SK-N-SH (cell line): ENCODE measurements at regions not wholly inside any gene's neighbourhood (a gene's known extent, or its start where the extent isn't known, plus 50 kb on each side); places are given as distances from the start of the nearest gene placed in this dataset.

ENCODE experiments used
- CTCF ChIA-PET: fragments of 300-600, 350-600 bp; formaldehyde crosslinking; extraction: SDS; loops from one replicate; lab custom pipeline; 2021; lab: Yijun Ruan, JAX
- POLR2A ChIA-PET: fragments of 350-600 bp; sonication (Branson Sonifier 250); formaldehyde crosslinking; extraction: SDS; loops from one replicate; lab custom pipeline; 2020; ENCODE audit warnings: antibody characterized with exemption, inconsistent platforms; lab: Yijun Ruan, JAX
- DNase-seq: peaks from one replicate; pipeline ENCODE4 v3.0.0; 2012
- H2AFZ ChIP-seq: fragments of 200-600 bp; sonication (generic); 2 replicates; pipeline ENCODE4 v1.8.1; 2016; ENCODE audit warnings: antibody characterized with exemption, mild to moderate bottlenecking, low read depth
- H3F3A ChIP-seq: fragments of 200-600 bp; sonication (generic); replicated peaks from 2 replicates; pipeline ENCODE3; 2016; ENCODE audit warnings: antibody characterized with exemption, mild to moderate bottlenecking; ENCODE audit not compliant: insufficient read depth
- H3K27ac ChIP-seq, 2 experiments: fragments of 200-500 bp in 1 of 2; fragments of 200-600 bp in 1 of 2; sonication (Bioruptor generic) in 1 of 2; sonication (generic), shearing (Covaris generic) in 1 of 2; 2 replicates each; pipeline versions ENCODE4 v1.5.1 to v1.6.1; 2014 to 2016; ENCODE audit warnings: low read depth in 2 of 2, inconsistent platforms in 1 of 2, low read length in 1 of 2, mild to moderate bottlenecking in 1 of 2, mixed read lengths in 1 of 2
- H3K27me3 ChIP-seq: fragments of 200-600 bp; sonication (generic), shearing (Covaris generic); 2 replicates; pipeline ENCODE4 v1.6.1; 2016; ENCODE audit warnings: mixed run types; ENCODE audit not compliant: insufficient read depth
- H3K36me3 ChIP-seq, 2 experiments: fragments of 200-500 bp in 1 of 2; fragments of 200-600 bp in 1 of 2; sonication (Bioruptor generic) in 1 of 2; sonication (generic) in 1 of 2; replicated peaks in 1 of 2; 2 replicates each; pipeline versions ENCODE3 to v1.5.1; 2014 to 2016; ENCODE audit warnings: low read length in 1 of 2, mild to moderate bottlenecking in 1 of 2; ENCODE audit not compliant: insufficient read depth in 2 of 2, control insufficient read depth in 1 of 2
- H3K4me1 ChIP-seq, 2 experiments: fragments of 200-500 bp in 1 of 2; fragments of 200-600 bp in 1 of 2; sonication (Bioruptor generic) in 1 of 2; sonication (generic), shearing (Covaris generic) in 1 of 2; 2 replicates each; pipeline versions ENCODE4 v1.5.1 to v1.6.1; 2014 to 2016; ENCODE audit warnings: low read depth in 1 of 2, low read length in 1 of 2, mixed run types in 1 of 2; ENCODE audit not compliant: insufficient read depth in 2 of 2, control insufficient read depth in 1 of 2
- H3K4me2 ChIP-seq: fragments of 200-600 bp; sonication (generic), shearing (Covaris generic); 2 replicates; pipeline ENCODE4 v1.6.1; 2017; ENCODE audit warnings: mixed run types
- H3K4me3 ChIP-seq, 2 experiments: fragments of 200-500 bp in 1 of 2; fragments of 200-600 bp in 1 of 2; sonication (Bioruptor generic) in 1 of 2; sonication (generic), shearing (Covaris generic) in 1 of 2; 2 replicates each; pipeline versions ENCODE4 v1.5.1 to v1.8.1; 2014 to 2016; ENCODE audit warnings: low read depth in 2 of 2, inconsistent platforms in 1 of 2, low read length in 1 of 2, mild to moderate bottlenecking in 1 of 2, mixed read lengths in 1 of 2, moderate library complexity in 1 of 2
- H3K79me2 ChIP-seq: fragments of 200-600 bp; sonication (generic); 2 replicates; pipeline ENCODE4 v1.8.1; 2017; ENCODE audit warnings: mild to moderate bottlenecking; ENCODE audit not compliant: insufficient read depth
- H3K9ac ChIP-seq: fragments of 200-600 bp; sonication (generic); 2 replicates; pipeline ENCODE4 v1.6.1; 2017; ENCODE audit warnings: mixed run types
- H3K9me2 ChIP-seq: fragments of 200-600 bp; sonication (generic); 2 replicates; pipeline ENCODE4 v1.6.1; 2017; ENCODE audit warnings: mixed run types
- H3K9me3 ChIP-seq: fragments of 200-600 bp; sonication (generic); 2 replicates; pipeline ENCODE4 v1.6.1; 2017; ENCODE audit warnings: mixed run types, mild to moderate bottlenecking, moderate library complexity
- H4K20me1 ChIP-seq: fragments of 200-600 bp; sonication (generic); 2 replicates; pipeline ENCODE4 v1.6.1; 2017; ENCODE audit warnings: mild to moderate bottlenecking, mixed run types; ENCODE audit not compliant: insufficient read depth
- ELF1 ChIP-seq: IDR thresholded peaks from 2 replicates; pipeline ENCODE4 v1.4.0; 2012
- GABPA ChIP-seq: IDR thresholded peaks from 2 replicates; pipeline ENCODE4 v1.4.0; 2012; ENCODE audit warnings: low read depth, mild to moderate bottlenecking
- GATA2 ChIP-seq: sonication (generic); formaldehyde crosslinking; IDR thresholded peaks from 2 replicates; pipeline ENCODE4 v1.5.0; 2020; ENCODE audit warnings: mild to moderate bottlenecking, missing genetic modification reagents
- JUND ChIP-seq: IDR thresholded peaks from 2 replicates; pipeline ENCODE4 v1.4.0; 2012
- RCOR1 ChIP-seq: fragments of 150-350 bp; IDR thresholded peaks from 2 replicates; pipeline ENCODE4 v1.6.1; 2017; ENCODE audit warnings: antibody characterized with exemption, low read length
- REST ChIP-seq: IDR thresholded peaks from 2 replicates; pipeline ENCODE4 v1.6.1; 2012; ENCODE audit warnings: mild to moderate bottlenecking, low read depth, low read length, moderate library complexity
- RXRA ChIP-seq: IDR thresholded peaks from 2 replicates; pipeline ENCODE4 v1.4.0; 2012; ENCODE audit warnings: low read depth, mild to moderate bottlenecking, borderline replicate concordance
- SIN3A ChIP-seq: IDR thresholded peaks from 2 replicates; pipeline ENCODE4 v1.6.1; 2012; ENCODE audit warnings: low read depth, mild to moderate bottlenecking, low read length, moderate library complexity, borderline replicate concordance
- SMC3 ChIP-seq: IDR thresholded peaks from 2 replicates; pipeline ENCODE4 v1.6.1; 2012; ENCODE audit warnings: low read depth, low read length, improper control_type of control experiment
- YY1 ChIP-seq: IDR thresholded peaks from 2 replicates; pipeline ENCODE4 v1.4.0; 2012; ENCODE audit warnings: low read depth, mild to moderate bottlenecking
- WGBS: methylation state at CpG from one replicate; pipeline ENCODE4 v1.1.6; 2017; ENCODE audit warnings: low lambda C conversion rate; 5-methylcytosine and 5-hydroxymethylcytosine counted together
- TF ChIP-seq, protein P1 (sequence below): IDR thresholded peaks from 2 replicates; pipeline ENCODE4 v1.4.0; 2012; ENCODE audit warnings: low read depth, borderline replicate concordance

DNA sequence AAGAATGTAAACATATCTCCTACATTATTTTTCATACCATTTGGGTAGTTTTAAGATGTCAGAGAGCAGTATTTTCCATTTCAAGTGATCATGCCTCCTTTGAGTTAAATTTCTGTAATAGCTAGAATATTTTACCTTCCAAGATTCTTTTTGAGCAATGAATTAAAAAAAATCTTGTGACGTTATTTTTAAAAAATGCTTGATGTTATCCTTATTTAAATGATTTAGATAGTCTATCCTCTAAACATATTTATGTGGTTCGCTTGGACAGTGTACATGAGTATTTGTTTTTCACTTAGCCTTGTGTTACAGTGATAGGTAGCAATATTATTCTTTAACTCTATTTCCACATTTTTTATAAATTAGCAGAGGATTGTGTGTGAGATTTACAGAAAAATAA is 639.2 kb upstream of the CDH2 start:
- Histone ChIP-seq H4K20me1 (no peaks in the 10 kb centered on the region), H3K27ac (no peak overlapping the region; a peak in 1 of 4 replicates), H3K4me3 (no peak overlapping the region), H3K4me1 (no peaks in the 10 kb centered on the region; a peak in 1 of 4 replicates), H3K79me2 (no peaks in the 10 kb centered on the region), H3K9ac (no peak overlapping the region), H3K4me2 (no peak overlapping the region), H2AFZ (no peak overlapping the region), H3K36me3 (no peaks in the 10 kb centered on the region), H3F3A (no peaks in the 10 kb centered on the region), H3K9me3 (no peaks in the 10 kb centered on the region), H3K27me3 (no peaks in the 10 kb centered on the region), H3K9me2 (no peaks in the 10 kb centered on the region)
- ChIA-PET POLR2A (no interaction called here), CTCF (interaction anchor here (2.2 kb wide), 1 partner anchor 11 kb away, joined by 7 read pairs; no protein-coding TSS in a partner anchor)
- 72% methylated on average over 2 of the region's 2 CpGs for WGBS
- no peak for DNase-seq
- TF ChIP-seq GABPA (no peak), SMC3 (no peak), RCOR1 (no peak), JUND (no peak)
- TF ChIP-seq, all 33 proteins: peak for 0

- no peaks in the 10 kb centered on the region for H3K79me2 ChIP-seq
- no peaks in the 10 kb centered on the region; a peak in 1 of 4 replicates for H3K4me1 ChIP-seq
- ChIA-PET CTCF (interaction anchor here (1.3 to 2.2 kb wide), 2 partner anchors 9 to 10 kb away, joined by 3 to 7 read pairs; no protein-coding TSS in a partner anchor), POLR2A (no interaction called here)
- H3F3A ChIP-seq, result no peaks in the 10 kb centered on the region
- H3K27ac ChIP-seq, result no peak overlapping the region
- TF ChIP-seq SIN3A (no peak), ELF1 (no peak), RXRA (no peak), YY1 (no peak)
- TF ChIP-seq, protein P1, sequence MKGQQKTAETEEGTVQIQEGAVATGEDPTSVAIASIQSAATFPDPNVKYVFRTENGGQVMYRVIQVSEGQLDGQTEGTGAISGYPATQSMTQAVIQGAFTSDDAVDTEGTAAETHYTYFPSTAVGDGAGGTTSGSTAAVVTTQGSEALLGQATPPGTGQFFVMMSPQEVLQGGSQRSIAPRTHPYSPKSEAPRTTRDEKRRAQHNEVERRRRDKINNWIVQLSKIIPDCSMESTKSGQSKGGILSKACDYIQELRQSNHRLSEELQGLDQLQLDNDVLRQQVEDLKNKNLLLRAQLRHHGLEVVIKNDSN, result no peak
- no peaks in the 10 kb centered on the region for H3K36me3 ChIP-seq
- H3K9me3 ChIP-seq, result peaks cover 6% of the 10 kb centered on the region; the same call in 1 of the 2 replicates
- H4K20me1 ChIP-seq, result no peaks in the 10 kb centered on the region
- H3K4me2 ChIP-seq, result no peak overlapping the region
- H3K4me3 ChIP-seq, result no peak overlapping the region
- no peak for DNase-seq
- no peak overlapping the region for H2AFZ ChIP-seq
- no peaks in the 10 kb centered on the region for H3K27me3 ChIP-seq
- no peak overlapping the region for H3K9ac ChIP-seq
- no peaks in the 10 kb centered on the region for H3K9me2 ChIP-seq
These were observed 637.4 kb upstream of the CDH2 start for GRCh38 chr18:28814365-28814764.

- H4K20me1 ChIP-seq, result no peaks in the 10 kb centered on the region
- H3K9me2 ChIP-seq, result no peaks in the 10 kb centered on the region
- no peak overlapping the region for H3K27ac ChIP-seq
- CTCF ChIA-PET, result no interaction called here
- POLR2A ChIA-PET, result no interaction called here
- H3K9ac ChIP-seq, result no peak overlapping the region
- no peaks in the 10 kb centered on the region for H3K27me3 ChIP-seq
- no peaks in the 10 kb centered on the region for H3K79me2 ChIP-seq
- no peak overlapping the region for H3K4me2 ChIP-seq
- TF ChIP-seq GATA2 (CRISPR knock-in tag) (no peak), REST (no peak), RXRA (no peak), RCOR1 (no peak)
- TF ChIP-seq, all 33 proteins: peak for 0
- H3K36me3 ChIP-seq, result no peaks in the 10 kb centered on the region
- peaks cover 4% of the 10 kb centered on the region for H3F3A ChIP-seq
- DNase-seq, result no peak
- peaks cover 3% of the 10 kb centered on the region in 2 experiments; a peak in 3 of 4 replicates for H3K4me1 ChIP-seq
- H3K9me3 ChIP-seq, result peaks cover 17% of the 10 kb centered on the region; the same call in 1 of the 2 replicates
- H2AFZ ChIP-seq, result no peak overlapping the region
- no peak overlapping the region for H3K4me3 ChIP-seq
These were observed 631.4 kb upstream of the CDH2 start for GRCh38 chr18:28808373-28808772.
